ENCODE measurements at regions not wholly inside any gene's neighbourhood (a gene's known extent, or its start where the extent isn't known, plus 50 kb on each side); places are given as distances from the start of the nearest gene placed in this dataset.
"Not testable (repeated sequence)": the region's sequence is repeated elsewhere in the genome, so short reads cannot be mapped to it uniquely, and the experiment has no call there.

DNA sequence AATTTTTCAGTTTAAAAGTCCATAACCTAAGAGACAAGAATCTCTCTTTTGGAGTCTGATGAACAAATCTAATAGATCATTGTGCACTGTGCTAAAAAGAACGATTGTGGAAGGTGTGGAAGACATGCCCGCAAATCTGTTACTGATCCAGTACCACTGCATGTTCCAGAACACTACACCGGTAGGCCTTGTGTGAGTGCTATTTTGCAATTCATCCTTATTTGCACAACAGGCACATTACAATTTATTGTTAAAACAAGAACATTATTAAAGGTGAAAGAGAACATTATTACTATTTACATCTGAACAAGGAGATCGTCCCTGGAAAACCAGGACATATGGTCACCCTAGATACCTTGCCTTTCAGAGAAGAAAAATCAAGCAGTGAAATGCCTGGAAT lies 205.7 kb upstream of the NECTIN3 start:
- DNase-seq, result no peak

GRCh38 chr3:110868106-110868505 lies 203.5 kb upstream of the NECTIN3 start:
- no peak for DNase-seq

GRCh38 chr3:110869736-110870135 lies 201.9 kb upstream of the NECTIN3 start:
- no peak for DNase-seq

DNA sequence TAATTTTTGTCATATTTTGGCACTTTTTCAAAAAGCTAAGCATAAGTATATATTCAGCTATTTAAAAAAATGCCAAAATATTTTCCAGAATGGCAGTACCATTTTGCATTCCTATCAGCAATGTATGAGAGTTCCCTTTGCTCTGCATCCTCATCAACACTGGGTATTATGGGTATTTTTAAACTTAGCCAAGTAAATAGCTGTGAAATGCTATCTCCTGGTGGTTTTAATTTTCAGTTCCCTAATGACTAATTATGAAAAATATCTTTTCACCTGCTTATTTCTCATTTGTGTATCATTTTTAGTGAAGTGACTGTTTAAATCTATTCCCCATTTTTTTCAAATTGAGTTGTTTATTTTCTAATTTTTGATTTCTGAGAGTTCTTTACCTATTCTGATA lies 199.7 kb upstream of the NECTIN3 start:
- DNase-seq, result no peak

GRCh38 chr3:110878692-110879091 lies 192.9 kb upstream of the NECTIN3 start:
- DNase-seq, result no peak

DNA sequence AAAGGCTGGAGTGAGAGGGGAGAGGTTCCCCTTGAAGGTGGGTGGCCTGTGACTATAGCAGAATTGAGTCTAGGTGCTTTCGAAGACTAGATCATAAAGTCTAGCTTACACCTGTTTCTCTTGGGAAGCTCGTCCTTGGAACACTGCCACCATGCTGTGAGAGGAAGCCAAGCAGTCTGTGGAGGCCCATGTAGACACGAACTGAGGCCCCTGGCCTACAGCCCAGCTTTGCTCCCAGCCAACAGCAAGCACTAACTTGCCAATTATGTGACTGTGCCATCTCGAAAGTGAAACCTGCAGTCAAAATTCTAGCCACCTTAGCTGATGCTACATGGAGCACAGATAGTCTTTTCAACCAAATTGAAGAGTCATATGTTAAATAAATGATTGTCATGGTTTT lies 190.5 kb upstream of the NECTIN3 start:
- no peak for DNase-seq

- DNase-seq, result no peak
Observed at GRCh38 chr3:110886222-110886893, 185.3 kb upstream of the NECTIN3 start.

- DNase-seq, result no peak
Observed at GRCh38 chr3:110887176-110887575, 184.4 kb upstream of the NECTIN3 start.

DNA sequence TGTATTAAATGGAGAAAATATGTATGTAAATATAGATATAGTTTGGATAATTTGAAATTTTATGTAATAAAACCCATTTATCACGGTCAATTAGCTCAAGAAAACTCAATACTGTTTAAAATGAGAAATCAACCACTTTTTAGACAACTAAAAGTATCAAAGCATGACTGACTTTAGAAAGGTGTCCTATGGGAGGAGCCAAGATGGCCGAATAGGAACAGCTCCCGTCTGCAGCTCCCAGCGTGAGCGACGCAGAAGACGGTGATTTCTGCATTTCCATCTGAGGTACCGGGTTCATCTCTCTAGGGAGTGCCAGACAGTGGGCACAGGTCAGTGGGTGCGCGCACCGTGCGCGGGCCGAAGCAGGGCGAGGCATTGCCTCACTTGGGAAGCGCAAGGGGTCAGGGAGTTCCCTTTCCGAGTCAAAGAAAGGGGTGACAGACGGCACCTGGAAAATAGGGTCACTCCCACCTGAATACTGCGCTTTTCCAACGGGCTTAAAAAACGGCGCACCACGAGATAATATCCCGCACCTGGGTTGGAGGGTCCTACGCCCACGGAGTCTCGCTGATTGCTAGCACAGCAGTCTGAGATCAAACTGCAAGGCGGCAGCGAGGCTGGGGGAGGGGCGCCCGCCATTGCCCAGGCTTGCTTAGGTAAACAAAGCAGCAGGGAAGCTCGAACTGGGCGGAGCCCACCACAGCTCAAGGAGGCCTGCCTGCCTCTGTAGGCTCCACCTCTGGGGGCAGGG lies 182.8 kb upstream of the NECTIN3 start:
- DNase-seq, result not testable (repeated sequence)

DNA sequence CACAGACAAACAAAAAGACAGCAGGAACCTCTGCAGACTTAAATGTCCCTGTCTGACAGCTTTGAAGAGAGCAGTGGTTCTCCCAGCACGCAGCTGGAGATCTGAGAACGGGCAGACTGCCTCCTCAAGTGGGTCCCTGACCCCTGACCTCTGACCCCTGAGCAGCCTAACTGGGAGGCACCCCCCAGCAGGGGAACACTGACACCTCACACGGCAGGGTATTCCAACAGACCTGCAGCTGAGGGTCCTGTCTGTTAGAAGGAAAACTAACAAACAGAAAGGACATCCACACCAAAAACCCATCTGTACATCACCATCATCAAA lies 182.3 kb upstream of the NECTIN3 start:
- not testable (repeated sequence) for DNase-seq

GRCh38 chr3:110894574-110894973 lies 177.0 kb upstream of the NECTIN3 start:
- DNase-seq, result no peak

- no peak for DNase-seq
Observed at GRCh38 chr3:110895054-110895453, 176.6 kb upstream of the NECTIN3 start.

DNA sequence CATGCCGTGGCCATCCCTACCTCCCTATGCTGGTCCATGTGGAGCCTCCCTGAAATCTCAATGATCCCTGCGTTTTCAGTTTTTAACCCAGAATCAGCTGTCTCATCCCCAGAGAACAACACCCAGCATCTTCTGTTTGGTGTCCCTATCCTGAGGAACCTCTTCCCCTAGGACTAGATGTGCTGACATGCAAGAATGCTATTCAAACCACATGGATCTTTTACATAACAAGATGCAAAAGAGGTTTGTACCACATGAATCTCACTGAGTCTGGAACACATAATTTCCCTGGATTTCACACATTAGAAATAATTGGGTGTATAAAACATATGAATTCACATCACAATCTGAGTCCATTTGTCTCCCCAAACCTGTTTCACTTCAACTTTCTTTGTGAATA lies 174.6 kb upstream of the NECTIN3 start:
- no peak for DNase-seq

DNA sequence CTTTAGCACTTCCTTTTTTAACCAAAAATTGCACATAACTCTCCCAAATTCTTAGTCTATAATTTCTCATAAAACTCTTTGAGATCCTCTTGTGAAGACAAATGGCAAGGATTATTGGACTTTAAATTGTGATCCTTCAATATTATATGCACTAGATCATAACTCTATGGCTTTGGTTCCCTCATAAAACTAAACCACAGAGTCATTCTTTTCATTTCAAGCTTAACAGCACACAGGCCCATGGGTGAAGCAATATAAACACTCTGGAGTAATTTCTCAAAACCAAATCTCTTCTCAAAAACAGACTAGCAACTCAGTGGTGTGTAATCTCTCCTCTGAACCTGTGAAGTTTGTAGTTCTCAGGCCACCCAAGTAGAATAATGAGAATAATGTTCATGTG lies 171.0 kb upstream of the NECTIN3 start:
- no peak for DNase-seq

DNA sequence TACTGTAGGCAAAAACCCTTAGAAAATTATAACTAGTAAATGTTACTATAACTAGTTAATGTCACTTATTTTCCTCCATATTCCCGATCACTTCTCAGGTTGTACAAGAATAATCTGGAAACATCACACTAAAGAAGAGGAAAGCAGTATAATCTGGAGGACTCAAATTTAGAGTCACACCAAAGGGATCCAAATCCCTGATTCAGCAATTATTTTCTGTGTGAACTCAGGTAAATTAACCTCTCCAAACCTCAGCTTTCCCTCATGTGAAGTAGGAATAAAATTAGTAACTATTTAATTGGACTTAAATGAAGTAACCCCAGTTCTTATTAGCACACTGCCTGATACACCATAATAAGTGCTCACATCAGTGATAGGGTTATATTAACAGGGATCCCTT lies 170.1 kb upstream of the NECTIN3 start:
- no peak for DNase-seq

- no peak for DNase-seq
Observed at GRCh38 chr3:110902453-110903085, 169.0 kb upstream of the NECTIN3 start.

GRCh38 chr3:110903771-110904519 lies 167.7 kb upstream of the NECTIN3 start:
- DNase-seq, result no peak

- DNase-seq, result no peak
Observed at GRCh38 chr3:110904520-110904890, 167.1 kb upstream of the NECTIN3 start.

GRCh38 chr3:110905121-110905520 lies 166.5 kb upstream of the NECTIN3 start:
- DNase-seq, result no peak

DNA sequence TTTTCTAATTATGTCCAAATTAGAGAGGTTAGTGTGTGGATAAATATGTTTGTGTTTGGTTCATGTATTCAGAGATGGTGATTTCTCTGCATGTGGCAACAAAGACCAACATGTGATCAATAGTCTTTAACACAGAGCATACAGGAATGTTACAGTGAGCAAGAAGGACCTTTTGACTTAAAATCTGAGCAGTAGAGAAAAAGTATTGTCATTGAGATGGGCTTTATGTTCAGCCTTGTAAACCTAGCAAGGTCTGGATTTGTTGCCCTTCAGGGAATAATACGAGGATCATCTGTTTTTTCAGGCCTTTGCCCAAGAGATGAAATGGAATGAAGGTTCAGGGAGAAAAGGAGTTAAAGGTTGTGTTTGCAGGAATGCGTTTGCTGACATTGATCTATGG lies 161.8 kb upstream of the NECTIN3 start:
- no peak for DNase-seq

- no peak for DNase-seq
Observed at GRCh38 chr3:110910346-110910955, 161.2 kb upstream of the NECTIN3 start.

- DNase-seq, result no peak
Observed at GRCh38 chr3:110918963-110919362, 152.7 kb upstream of the NECTIN3 start.

- DNase-seq, result no peak
Observed at GRCh38 chr3:110925798-110926197, 145.8 kb upstream of the NECTIN3 start.
